Myocyte (in vitro differentiated cells): ENCODE measurements at regions not wholly inside any gene's neighbourhood (a gene's known extent, or its start where the extent isn't known, plus 50 kb on each side); places are given as distances from the start of the nearest gene placed in this dataset.

Experiments used
- DNase-seq: peaks from one replicate; pipeline ENCODE4 v3.0.0-alpha.2; 2012; ENCODE audit warnings: low read depth

- DNase-seq = no peak
Observed at GRCh38 chr21:26225046-26225445, 54.5 kb upstream of the APP start.

- no peak for DNase-seq
Observed at GRCh38 chr21:26224366-26224765, 53.8 kb upstream of the APP start.
